GM12891 (cell line): ENCODE measurements at regions not wholly inside any gene's neighbourhood (a gene's known extent, or its start where the extent isn't known, plus 50 kb on each side); places are given as distances from the start of the nearest gene placed in this dataset.

Experiments
- POLR2A ChIP-seq: IDR thresholded peaks from 2 replicates; pipeline ENCODE4 v1.6.1; 2011; ENCODE audit warnings: low read depth, low read length, control low read depth
- POLR2AphosphoS5 ChIP-seq: IDR thresholded peaks from 2 replicates; pipeline ENCODE4 v1.6.1; 2011; ENCODE audit warnings: low read depth, low read length, control low read depth
- POU2F2 ChIP-seq: IDR thresholded peaks from 2 replicates; pipeline ENCODE4 v1.6.1; 2011; ENCODE audit warnings: low read depth, mild to moderate bottlenecking, control low read depth, low read length, moderate library complexity
- SPI1 ChIP-seq: IDR thresholded peaks from 2 replicates; pipeline ENCODE4 v1.6.1; 2011; ENCODE audit warnings: low read depth, low read length, control low read depth
- TAF1 ChIP-seq: IDR thresholded peaks from 2 replicates; pipeline ENCODE4 v1.6.1; 2011; ENCODE audit warnings: low read depth, low read length, control low read depth

DNA sequence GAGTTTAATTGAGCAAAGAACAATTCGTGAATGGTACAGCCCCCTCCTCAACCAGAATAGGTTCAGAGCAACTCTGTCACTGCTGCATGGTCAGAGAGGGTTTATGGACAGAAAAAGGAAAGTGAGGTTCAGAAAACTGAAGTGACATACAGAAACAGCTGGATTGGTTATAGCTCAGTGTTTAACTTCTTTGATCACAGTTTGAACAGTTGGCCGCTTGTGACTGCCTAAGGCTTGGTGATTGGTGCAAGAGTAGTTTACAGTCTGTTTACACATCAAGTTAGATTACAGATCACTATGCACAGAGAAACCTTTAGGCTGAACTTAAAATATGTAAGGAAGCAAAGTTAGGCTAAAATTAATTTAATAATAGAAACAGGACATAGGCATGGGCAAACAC, 459.2 kb downstream of the KCNJ3 start:
- TF ChIP-seq POLR2A (no peak), TAF1 (no peak), POLR2AphosphoS5 (no peak), POU2F2 (no peak), SPI1 (no peak)
